Gastrocnemius medialis (tissue), 4 donors: ENCODE measurements at regions not wholly inside any gene's neighbourhood (a gene's known extent, or its start where the extent isn't known, plus 50 kb on each side); places are given as distances from the start of the nearest gene placed in this dataset.

Source experiments
- POLR2A ChIP-seq, 2 donors: fragments of 450-650 bp; IDR thresholded peaks; one replicate each; pipeline ENCODE4 v1.6.1; 2017; ENCODE audit warnings: antibody characterized with exemption in 2 of 2, mild to moderate bottlenecking in 2 of 2, moderate library complexity in 2 of 2
- TF ChIP-seq, protein P1 (sequence below), 5 experiments: fragments of 450-650 bp in 3 of 5; fragments of 200-600 bp in 2 of 5; sonication (generic) in 2 of 5; IDR thresholded peaks in 4 of 5; conservative IDR thresholded peaks in 1 of 5; 1 replicate in 4 of 5; 2 replicates in 1 of 5; pipeline ENCODE4 v1.5.1; 2016 to 2019; ENCODE audit warnings: antibody characterized with exemption in 5 of 5, mild to moderate bottlenecking in 3 of 5, moderate library complexity in 3 of 5

DNA sequence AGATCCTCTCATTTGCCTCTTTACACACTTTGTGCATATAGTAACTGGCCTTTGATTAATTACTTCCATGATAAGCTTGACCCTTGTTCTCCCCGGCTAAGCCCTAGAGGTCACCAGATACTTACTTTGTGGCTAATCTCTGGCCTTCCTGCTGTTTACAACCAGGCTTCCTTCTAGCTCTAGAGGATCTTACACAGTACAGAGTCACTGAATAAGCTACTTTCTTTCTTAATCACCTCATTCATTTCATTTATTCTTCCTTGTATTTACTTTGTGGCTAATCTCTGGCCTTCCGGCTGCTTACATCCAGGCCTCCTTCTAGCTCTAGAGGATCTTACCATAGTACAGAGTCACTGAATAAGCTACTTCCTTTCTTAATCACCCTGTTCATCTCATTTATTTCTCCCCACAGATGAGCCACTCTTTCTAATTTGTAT is 144.3 kb upstream of the C1orf21 start:
- TF ChIP-seq, protein P1, sequence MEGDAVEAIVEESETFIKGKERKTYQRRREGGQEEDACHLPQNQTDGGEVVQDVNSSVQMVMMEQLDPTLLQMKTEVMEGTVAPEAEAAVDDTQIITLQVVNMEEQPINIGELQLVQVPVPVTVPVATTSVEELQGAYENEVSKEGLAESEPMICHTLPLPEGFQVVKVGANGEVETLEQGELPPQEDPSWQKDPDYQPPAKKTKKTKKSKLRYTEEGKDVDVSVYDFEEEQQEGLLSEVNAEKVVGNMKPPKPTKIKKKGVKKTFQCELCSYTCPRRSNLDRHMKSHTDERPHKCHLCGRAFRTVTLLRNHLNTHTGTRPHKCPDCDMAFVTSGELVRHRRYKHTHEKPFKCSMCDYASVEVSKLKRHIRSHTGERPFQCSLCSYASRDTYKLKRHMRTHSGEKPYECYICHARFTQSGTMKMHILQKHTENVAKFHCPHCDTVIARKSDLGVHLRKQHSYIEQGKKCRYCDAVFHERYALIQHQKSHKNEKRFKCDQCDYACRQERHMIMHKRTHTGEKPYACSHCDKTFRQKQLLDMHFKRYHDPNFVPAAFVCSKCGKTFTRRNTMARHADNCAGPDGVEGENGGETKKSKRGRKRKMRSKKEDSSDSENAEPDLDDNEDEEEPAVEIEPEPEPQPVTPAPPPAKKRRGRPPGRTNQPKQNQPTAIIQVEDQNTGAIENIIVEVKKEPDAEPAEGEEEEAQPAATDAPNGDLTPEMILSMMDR (IDR thresholded peaks at IDR 0.05 in 4 of 5, conservative IDR thresholded peaks at IDR 0.05 in 1 of 5), result peak in 4 of 5 experiments; percentile 13 to 54 (median 31)
- no peak for TF ChIP-seq POLR2A (IDR thresholded peaks at IDR 0.05)
